Ascending aorta (tissue), 2 donors: ENCODE measurements at regions not wholly inside any gene's neighbourhood (a gene's known extent, or its start where the extent isn't known, plus 50 kb on each side); places are given as distances from the start of the nearest gene placed in this dataset.

ENCODE experiments used
- DNase-seq, 2 donors: peaks; one replicate each; pipeline ENCODE4 v3.0.0-alpha.2; 2019; ENCODE audit warnings: low spot score in 2 of 2
- H3K27ac ChIP-seq, 2 donors: fragments of 200-600 bp; sonication (generic); one replicate each; pipeline ENCODE4 v1.5.1; 2016 to 2017; ENCODE audit warnings: mild to moderate bottlenecking in 1 of 2
- H3K27me3 ChIP-seq: fragments of 200-600 bp; sonication (generic); one replicate; pipeline ENCODE4 v1.5.1; 2017
- H3K36me3 ChIP-seq, 2 donors: fragments of 200-600 bp; sonication (generic); one replicate each; pipeline ENCODE4 v1.5.1; 2016
- H3K4me1 ChIP-seq, 2 donors: fragments of 200-600 bp; sonication (generic); one replicate each; pipeline ENCODE4 v1.5.1; 2016 to 2017; ENCODE audit warnings: mild to moderate bottlenecking in 1 of 2
- H3K4me3 ChIP-seq, 2 donors: fragments of 200-600 bp; sonication (generic); one replicate each; pipeline ENCODE4 v1.5.1; 2016 to 2017; ENCODE audit warnings: mild to moderate bottlenecking in 1 of 2
- H3K9me3 ChIP-seq, 2 donors: fragments of 200-600 bp; sonication (generic); one replicate each; pipeline ENCODE4 v1.5.1; 2016
- CTCF ChIP-seq, 3 experiments: fragments of 200-600 bp in 2 of 3; fragments of 450-650 bp in 1 of 3; sonication (generic) in 2 of 3; IDR thresholded peaks; one replicate each; pipeline ENCODE4 v1.5.1; 2016 to 2019; ENCODE audit warnings: antibody characterized with exemption in 3 of 3, mild to moderate bottlenecking in 1 of 3, moderate library complexity in 1 of 3
- intact Hi-C: fragments of 100-400 bp; cut with DNase I; formaldehyde crosslinking; loops from one replicate; pipeline ENCODE4 v1.15.1; 2023

DNA sequence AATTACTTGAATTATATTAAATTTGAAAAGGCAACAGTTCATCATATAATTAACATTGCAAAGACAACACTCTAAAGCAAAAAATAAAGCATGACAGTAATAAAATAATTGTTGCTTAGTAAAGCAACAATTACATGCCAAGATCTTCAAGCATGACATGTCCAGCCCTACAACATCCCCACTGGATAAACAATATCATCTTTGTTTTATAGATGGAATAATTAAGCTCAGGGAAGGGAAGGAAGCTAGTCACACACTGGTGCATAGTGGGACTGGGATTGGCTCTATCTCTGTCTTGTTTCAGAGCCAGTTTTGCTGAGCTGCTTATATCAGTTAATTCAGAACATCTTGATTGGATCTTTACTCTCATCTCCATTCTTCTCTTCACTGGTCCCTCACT, 49.9 kb upstream of the PARD3B start:
- no peak for DNase-seq
- no peak overlapping the region for H3K27ac ChIP-seq
- no peak overlapping the region for H3K4me3 ChIP-seq
- intact Hi-C loops, result no loop called here
- no peaks in the 10 kb centered on the region for H3K27me3 ChIP-seq
- no peaks in the 10 kb centered on the region for H3K4me1 ChIP-seq
- no peak for TF ChIP-seq CTCF (IDR thresholded peaks at IDR 0.05)
- H3K36me3 ChIP-seq, result no peaks in the 10 kb centered on the region
- H3K9me3 ChIP-seq, result no peaks in the 10 kb centered on the region
